Omental fat pad (tissue), 3 donors: ENCODE measurements at regions not wholly inside any gene's neighbourhood (a gene's known extent, or its start where the extent isn't known, plus 50 kb on each side); places are given as distances from the start of the nearest gene placed in this dataset.

Experiments used
- ATAC-seq: fragments of 150-250 bp; one replicate; pipeline ENCODE4 v1.9.1; 2016; ENCODE audit warnings: mild to moderate bottlenecking, moderate library complexity; ENCODE audit not compliant: low FRiP score
- DNase-seq: peaks from one replicate; pipeline ENCODE4 v3.0.0-alpha.2; 2019; ENCODE audit warnings: low spot score
- CTCF ChIP-seq, 3 donors: fragments of 450-650 bp; IDR thresholded peaks; one replicate each; pipeline ENCODE4 v1.5.1; 2016 to 2017; ENCODE audit warnings: antibody characterized with exemption in 3 of 3, mild to moderate bottlenecking in 3 of 3, moderate library complexity in 2 of 3

GRCh38 chr11:106178361-106178760 is 100.9 kb downstream of the AASDHPPT start:
- no peak for ATAC-seq
- no peak for TF ChIP-seq CTCF (IDR thresholded peaks at IDR 0.05)
- DNase-seq, result no peak

GRCh38 chr11:106179048-106179447 is 101.6 kb downstream of the AASDHPPT start:
- TF ChIP-seq CTCF (IDR thresholded peaks at IDR 0.05), result no peak
- no peak for ATAC-seq
- no peak for DNase-seq

- DNase-seq, result no peak
- no peak for ATAC-seq
- TF ChIP-seq CTCF (IDR thresholded peaks at IDR 0.05), result no peak
Measured at GRCh38 chr11:106186630-106187029, 109.2 kb downstream of the AASDHPPT start.

- DNase-seq, result no peak
- ATAC-seq, result no peak
- TF ChIP-seq CTCF (IDR thresholded peaks at IDR 0.05), result no peak
Measured at GRCh38 chr11:106187860-106188456, 110.5 kb downstream of the AASDHPPT start.

- no peak for ATAC-seq
Measured at GRCh38 chr11:106193956-106194355, 116.5 kb downstream of the AASDHPPT start.

GRCh38 chr11:106197438-106197837 is 120.0 kb downstream of the AASDHPPT start:
- ATAC-seq, result no peak
- DNase-seq, result no peak
- TF ChIP-seq CTCF (IDR thresholded peaks at IDR 0.05), result no peak

More at GRCh38 chr11:106193956-106194355, 116.5 kb downstream of the AASDHPPT start:
- no peak for DNase-seq
- no peak for TF ChIP-seq CTCF (IDR thresholded peaks at IDR 0.05)

GRCh38 chr11:106202935-106203620 is 125.6 kb downstream of the AASDHPPT start:
- ATAC-seq (no peak), DNase-seq (no peak)
- TF ChIP-seq CTCF (IDR thresholded peaks at IDR 0.05), result no peak
